ENCODE measurements at regions not wholly inside any gene's neighbourhood (a gene's known extent, or its start where the extent isn't known, plus 50 kb on each side); places are given as distances from the start of the nearest gene placed in this dataset.

DNA sequence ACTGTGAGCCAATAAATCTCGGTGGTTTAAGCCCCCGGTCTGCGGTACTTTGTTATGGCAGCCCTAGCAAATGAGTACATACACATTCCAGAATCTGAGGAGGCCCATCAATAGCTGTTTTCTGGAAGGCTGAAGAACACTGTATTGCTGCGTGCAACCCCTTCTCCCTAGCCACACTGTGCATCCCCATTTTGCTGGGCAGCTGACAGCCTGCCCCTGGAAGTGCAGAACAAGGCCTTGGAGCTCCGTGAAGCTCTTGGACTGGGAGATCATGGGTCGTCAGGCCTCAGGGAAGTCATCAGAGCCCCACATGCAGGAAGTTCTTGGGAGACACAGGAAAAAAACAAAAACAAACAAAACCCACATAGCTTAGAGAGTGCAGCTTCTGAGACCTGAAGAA, 90.6 kb upstream of the ST6GAL2 start:
- Histone ChIP-seq H3K9ac (ENCODE audit: insufficient read depth, low read length, poor library complexity, severe bottlenecking) (no peak overlapping the region), H3K27ac (ENCODE audit: low read depth in 1 of 2, low read length in 2 of 2) (no peak overlapping the region), H3K4me1 (ENCODE audit: control insufficient read depth in 1 of 2, insufficient read depth in 2 of 2, low read length in 2 of 2) (no peaks in the 10 kb centered on the region), H3K27me3 (ENCODE audit: control insufficient read depth in 2 of 2, insufficient read depth in 2 of 2, low read length in 2 of 2) (no peaks in the 10 kb centered on the region), H3K9me3 (replicated peaks in 1 of 2; ENCODE audit: control insufficient read depth in 1 of 2, insufficient read depth in 1 of 2, low read length in 2 of 2) (peaks cover 0 to 9% of the 10 kb centered on the region in 2 donors), H3K36me3 (replicated peaks in 1 of 2; ENCODE audit: control insufficient read depth in 1 of 2, insufficient read depth in 2 of 2, low read length in 2 of 2) (no peaks in the 10 kb centered on the region), H3K79me2 (ENCODE audit: insufficient read depth, low read length) (no peaks in the 10 kb centered on the region), H3K4me3 (replicated peaks in 1 of 3; ENCODE audit: low read depth in 2 of 3, low read length in 3 of 3) (no peak overlapping the region), H2AFZ (ENCODE audit: insufficient read depth, low read depth, low read length, poor library complexity, severe bottlenecking) (no peak overlapping the region), H4K20me1 (ENCODE audit: insufficient read depth, low read length) (no peaks in the 10 kb centered on the region), H3K4me2 (replicated peaks; ENCODE audit: extremely low read depth, low read length, poor library complexity, severe bottlenecking) (no peak overlapping the region)
- Mint-ChIP-seq H3K4me1 (no peaks in the 10 kb centered on the region), H3K9me3 (peaks cover 0 to 11% (median 8%) of the 10 kb centered on the region in 7 donors), H3K27ac (no peak overlapping the region), H3K27me3 (ENCODE audit: low read depth in 3 of 3) (peaks cover 0 to 2% (median 0%) of the 10 kb centered on the region in 3 donors), H3K36me3 (no peaks in the 10 kb centered on the region), H3K4me3 (no peak overlapping the region)
- intact Hi-C loops (cut with micrococcal nuclease) = no loop called here
- TF ChIP-seq, protein P1, sequence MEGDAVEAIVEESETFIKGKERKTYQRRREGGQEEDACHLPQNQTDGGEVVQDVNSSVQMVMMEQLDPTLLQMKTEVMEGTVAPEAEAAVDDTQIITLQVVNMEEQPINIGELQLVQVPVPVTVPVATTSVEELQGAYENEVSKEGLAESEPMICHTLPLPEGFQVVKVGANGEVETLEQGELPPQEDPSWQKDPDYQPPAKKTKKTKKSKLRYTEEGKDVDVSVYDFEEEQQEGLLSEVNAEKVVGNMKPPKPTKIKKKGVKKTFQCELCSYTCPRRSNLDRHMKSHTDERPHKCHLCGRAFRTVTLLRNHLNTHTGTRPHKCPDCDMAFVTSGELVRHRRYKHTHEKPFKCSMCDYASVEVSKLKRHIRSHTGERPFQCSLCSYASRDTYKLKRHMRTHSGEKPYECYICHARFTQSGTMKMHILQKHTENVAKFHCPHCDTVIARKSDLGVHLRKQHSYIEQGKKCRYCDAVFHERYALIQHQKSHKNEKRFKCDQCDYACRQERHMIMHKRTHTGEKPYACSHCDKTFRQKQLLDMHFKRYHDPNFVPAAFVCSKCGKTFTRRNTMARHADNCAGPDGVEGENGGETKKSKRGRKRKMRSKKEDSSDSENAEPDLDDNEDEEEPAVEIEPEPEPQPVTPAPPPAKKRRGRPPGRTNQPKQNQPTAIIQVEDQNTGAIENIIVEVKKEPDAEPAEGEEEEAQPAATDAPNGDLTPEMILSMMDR (IDR thresholded peaks at IDR 0.05) = no peak
- DNase-seq = no peak
- 90% methylated on average over 5 of the region's 6 CpGs for WGBS (ENCODE audit: insufficient coverage)

DNA sequence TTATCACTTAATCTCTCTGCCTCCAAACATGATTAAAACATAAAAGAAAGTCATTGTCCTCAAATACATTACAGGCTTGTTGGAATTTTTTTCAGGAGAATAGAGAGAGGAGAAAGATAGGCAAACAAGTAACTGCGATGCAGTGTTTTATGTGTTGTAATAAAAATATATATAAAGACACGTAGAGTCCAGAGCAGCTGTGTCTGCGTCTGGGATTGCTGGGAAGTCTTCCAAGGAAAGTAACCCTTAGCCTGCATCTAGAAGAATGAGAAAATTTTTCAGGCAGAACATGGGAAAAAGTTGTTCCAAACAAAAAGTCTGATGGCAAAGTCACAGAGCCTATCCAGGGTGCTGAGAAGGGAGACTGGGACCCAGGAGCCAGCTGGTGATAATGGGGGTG, 91.8 kb upstream of the ST6GAL2 start:
- no peaks in the 10 kb centered on the region for H3K79me2 ChIP-seq (ENCODE audit: insufficient read depth, low read length)
- intact Hi-C loops (cut with micrococcal nuclease) = no loop called here
- Mint-ChIP-seq H3K36me3 (no peaks in the 10 kb centered on the region), H3K9me3 (peaks cover 0 to 11% (median 5%) of the 10 kb centered on the region in 7 donors), H3K27ac (no peak overlapping the region), H3K4me1 (no peaks in the 10 kb centered on the region), H3K4me3 (no peak overlapping the region), H3K27me3 (ENCODE audit: low read depth in 3 of 3) (peaks cover 0 to 2% (median 0%) of the 10 kb centered on the region in 3 donors)
- no peak overlapping the region for H3K4me2 ChIP-seq (replicated peaks; ENCODE audit: extremely low read depth, low read length, poor library complexity, severe bottlenecking)
- H3K27ac ChIP-seq (ENCODE audit: low read depth in 1 of 2, low read length in 2 of 2) = no peak overlapping the region
- no peaks in the 10 kb centered on the region for H3K27me3 ChIP-seq (ENCODE audit: control insufficient read depth in 2 of 2, insufficient read depth in 2 of 2, low read length in 2 of 2)
- H3K36me3 ChIP-seq (replicated peaks in 1 of 2; ENCODE audit: control insufficient read depth in 1 of 2, insufficient read depth in 2 of 2, low read length in 2 of 2) = no peaks in the 10 kb centered on the region
- H3K9ac ChIP-seq (ENCODE audit: insufficient read depth, low read length, poor library complexity, severe bottlenecking) = no peak overlapping the region
- no peak overlapping the region for H2AFZ ChIP-seq (ENCODE audit: insufficient read depth, low read depth, low read length, poor library complexity, severe bottlenecking)
- H3K4me3 ChIP-seq (replicated peaks in 1 of 3; ENCODE audit: low read depth in 2 of 3, low read length in 3 of 3) = no peak overlapping the region
- DNase-seq = no peak
- peaks cover 0 to 9% of the 10 kb centered on the region in 2 donors for H3K9me3 ChIP-seq (replicated peaks in 1 of 2; ENCODE audit: control insufficient read depth in 1 of 2, insufficient read depth in 1 of 2, low read length in 2 of 2)
- TF ChIP-seq, protein P1 (IDR thresholded peaks at IDR 0.05) = no peak
- H4K20me1 ChIP-seq (ENCODE audit: insufficient read depth, low read length) = no peaks in the 10 kb centered on the region
- H3K4me1 ChIP-seq (ENCODE audit: control insufficient read depth in 1 of 2, insufficient read depth in 2 of 2, low read length in 2 of 2) = no peaks in the 10 kb centered on the region
- WGBS (ENCODE audit: insufficient coverage) = 89% methylated on average over 2 of the region's 3 CpGs

All from CD14-positive monocyte (primary cell).